ENCODE measurements at regions not wholly inside any gene's neighbourhood (a gene's known extent, or its start where the extent isn't known, plus 50 kb on each side); places are given as distances from the start of the nearest gene placed in this dataset.
"Not testable (repeated sequence)": the region's sequence is repeated elsewhere in the genome, so short reads cannot be mapped to it uniquely, and the experiment has no call there.

DNA sequence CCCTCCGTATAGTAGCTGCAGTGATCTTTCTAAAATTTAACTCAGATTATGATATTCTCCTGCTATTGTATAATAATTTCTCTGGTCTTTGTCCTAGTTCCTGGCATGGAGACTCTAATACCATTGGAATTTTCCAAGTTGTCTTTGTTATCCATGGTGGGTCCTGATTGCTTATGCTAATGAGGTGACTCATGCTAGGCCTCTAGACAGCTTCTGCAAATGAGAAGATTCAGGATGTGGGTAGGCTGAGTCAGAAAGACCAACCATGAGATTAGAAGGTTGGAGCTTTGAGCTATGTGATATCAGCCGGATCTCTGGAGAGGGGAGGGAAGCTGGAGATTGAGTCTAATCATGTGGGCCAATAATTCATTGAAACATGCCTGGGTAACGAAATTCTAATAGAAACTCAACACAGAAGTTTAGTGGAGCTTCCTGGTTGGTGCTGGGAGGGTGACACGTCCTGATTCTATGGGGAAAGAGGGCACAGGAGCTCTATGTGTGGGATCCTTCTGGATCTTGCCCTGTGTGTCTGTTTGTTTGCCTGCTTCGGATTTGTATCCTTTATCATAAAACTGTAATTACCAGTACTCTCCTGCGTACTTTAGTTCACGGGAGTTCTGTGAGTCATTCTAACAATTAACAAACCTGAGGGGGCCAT, 73.2 kb upstream of the CNIH3 start:
- Histone ChIP-seq H3K4me3 (ENCODE audit: low read depth, low read length) (no peak overlapping the region), H3K4me1 (peaks cover 56% of the 10 kb centered on the region), H3K27me3 (no peaks in the 10 kb centered on the region), H3K9me3 (no peaks in the 10 kb centered on the region), H3K36me3 (no peaks in the 10 kb centered on the region)
- DNase-seq = peak; percentile 16
- TF ChIP-seq CTCF (IDR thresholded peaks at IDR 0.05; ENCODE audit: low read depth, low read length) = no peak

- Histone ChIP-seq H3K36me3 (no peaks in the 10 kb centered on the region), H3K4me1 (peaks cover 56% of the 10 kb centered on the region), H3K9me3 (no peaks in the 10 kb centered on the region), H3K27me3 (no peaks in the 10 kb centered on the region), H3K4me3 (ENCODE audit: low read depth, low read length) (no peak overlapping the region)
- no peak for DNase-seq
- TF ChIP-seq CTCF (IDR thresholded peaks at IDR 0.05; ENCODE audit: low read depth, low read length) = no peak
These were observed 72.7 kb upstream of the CNIH3 start for GRCh38 chr1:224543453-224543852.

DNA sequence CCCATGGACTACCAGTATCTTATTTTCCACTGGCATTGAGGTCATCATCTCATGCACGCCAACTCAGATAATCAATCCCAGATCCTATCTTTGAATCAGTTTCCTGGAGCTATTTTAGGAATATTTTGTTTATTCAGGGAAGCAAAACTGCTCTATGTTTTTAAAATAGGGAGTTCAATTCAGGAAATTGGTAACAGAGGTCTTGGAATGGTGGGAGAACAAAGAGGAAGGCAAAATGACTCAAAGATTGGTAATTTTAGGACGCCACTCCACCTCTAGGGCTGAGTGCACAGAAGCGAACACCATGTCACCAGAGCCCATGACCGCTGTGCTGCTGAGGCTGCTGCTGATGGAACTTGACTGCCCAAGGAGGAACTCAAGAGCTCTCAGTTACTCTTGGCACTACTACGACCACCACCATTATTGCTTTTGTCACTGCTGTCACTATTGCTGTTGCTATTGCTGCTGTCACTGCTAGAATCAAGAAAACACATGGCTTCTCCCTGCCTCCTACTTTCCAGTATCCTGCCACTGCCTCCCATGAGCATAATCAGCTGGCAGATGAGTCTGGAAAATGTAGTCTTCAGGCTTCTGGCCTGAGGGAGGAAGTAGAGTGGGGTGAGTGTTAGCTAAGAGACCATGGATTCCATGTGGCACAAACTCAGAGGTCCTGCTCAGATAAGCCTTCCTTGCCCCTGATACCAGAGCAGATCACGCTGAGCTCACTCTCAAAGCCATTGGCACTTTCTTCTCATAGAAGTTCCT, 71.6 kb upstream of the CNIH3 start:
- Histone ChIP-seq H3K4me3 (ENCODE audit: low read depth, low read length) (no peak overlapping the region), H3K4me1 (peaks cover 56% of the 10 kb centered on the region), H3K36me3 (no peaks in the 10 kb centered on the region), H3K27me3 (no peaks in the 10 kb centered on the region), H3K9me3 (no peaks in the 10 kb centered on the region)
- TF ChIP-seq CTCF (IDR thresholded peaks at IDR 0.05; ENCODE audit: low read depth, low read length) = no peak
- peak; percentile 62 for DNase-seq

GRCh38 chr1:224545571-224545970, 70.5 kb upstream of the CNIH3 start:
- H3K9me3 ChIP-seq = no peaks in the 10 kb centered on the region
- H3K4me3 ChIP-seq (ENCODE audit: low read depth, low read length) = no peak overlapping the region
- no peaks in the 10 kb centered on the region for H3K36me3 ChIP-seq
- DNase-seq = no peak
- H3K4me1 ChIP-seq = peaks cover 54% of the 10 kb centered on the region
- H3K27me3 ChIP-seq = no peaks in the 10 kb centered on the region
- TF ChIP-seq CTCF (IDR thresholded peaks at IDR 0.05; ENCODE audit: low read depth, low read length) = no peak

- Histone ChIP-seq H3K4me1 (peaks cover 27% of the 10 kb centered on the region), H3K36me3 (no peaks in the 10 kb centered on the region), H3K4me3 (ENCODE audit: low read depth, low read length) (no peak overlapping the region), H3K27me3 (no peaks in the 10 kb centered on the region), H3K9me3 (no peaks in the 10 kb centered on the region)
- no peak for TF ChIP-seq CTCF (IDR thresholded peaks at IDR 0.05; ENCODE audit: low read depth, low read length)
- DNase-seq = no peak
These were observed 67.4 kb upstream of the CNIH3 start for GRCh38 chr1:224548676-224549075.

GRCh38 chr1:224551189-224551588, 64.9 kb upstream of the CNIH3 start:
- H3K36me3 ChIP-seq; H3K4me1 ChIP-seq; H3K9me3 ChIP-seq; DNase-seq; H3K27me3 ChIP-seq; H3K4me3 ChIP-seq (ENCODE audit: low read depth, low read length): not testable (repeated sequence)

All from BE2C (cell line).